GM23338 (cell line): ENCODE measurements at regions not wholly inside any gene's neighbourhood (a gene's known extent, or its start where the extent isn't known, plus 50 kb on each side); places are given as distances from the start of the nearest gene placed in this dataset.

Experiments
- ATAC-seq: fragments of 200-7000 bp; cut with Tn5 transposase; 3 replicates; pipeline ENCODE4 v1.9.1; 2020
- DNase-seq: peaks from one replicate; pipeline ENCODE4 v3.0.0-alpha.2; 2015; ENCODE audit warnings: low spot score
- H2AFZ ChIP-seq: fragments of 200-600 bp; sonication (generic); 2 replicates; pipeline ENCODE4 v1.8.0; 2016; ENCODE audit warnings: antibody characterized with exemption, mild to moderate bottlenecking, moderate library complexity
- H3F3A ChIP-seq: fragments of 200-600 bp; sonication (generic); replicated peaks from 2 replicates; pipeline ENCODE4 v1.8.0; 2017; ENCODE audit warnings: antibody characterized with exemption, mixed run types, low read depth
- H3K27ac ChIP-seq: fragments of 200-600 bp; sonication (generic); 2 replicates; pipeline ENCODE4 v1.6.1; 2016; ENCODE audit warnings: low read depth
- H3K27me3 ChIP-seq: fragments of 200-600 bp; sonication (generic); 2 replicates; pipeline ENCODE4 v1.8.0; 2016; ENCODE audit warnings: mild to moderate bottlenecking, mixed run types, moderate library complexity; ENCODE audit not compliant: insufficient read depth
- H3K36me3 ChIP-seq: fragments of 200-600 bp; sonication (generic); 2 replicates; pipeline ENCODE4 v1.8.0; 2016; ENCODE audit warnings: mild to moderate bottlenecking; ENCODE audit not compliant: insufficient read depth
- H3K4me1 ChIP-seq: fragments of 200-600 bp; sonication (generic); 2 replicates; pipeline ENCODE4 v1.8.0; 2016; ENCODE audit warnings: mild to moderate bottlenecking, moderate library complexity; ENCODE audit not compliant: insufficient read depth
- H3K4me2 ChIP-seq: fragments of 200-600 bp; sonication (generic); 2 replicates; pipeline ENCODE4 v1.7.1; 2017; ENCODE audit warnings: mixed run types
- H3K4me3 ChIP-seq: fragments of 200-600 bp; sonication (generic); 2 replicates; pipeline ENCODE4 v1.6.1; 2016; ENCODE audit warnings: mixed run types
- H3K79me2 ChIP-seq: fragments of 200-600 bp; sonication (generic); replicated peaks from 2 replicates; pipeline ENCODE4 v1.8.0; 2017; ENCODE audit warnings: mild to moderate bottlenecking; ENCODE audit not compliant: insufficient read depth
- H3K9me2 ChIP-seq: fragments of 200-600 bp; sonication (generic); 2 replicates; pipeline ENCODE4 v1.8.0; 2017; ENCODE audit not compliant: insufficient read depth
- H4K20me1 ChIP-seq: fragments of 200-600 bp; sonication (generic); replicated peaks from 2 replicates; pipeline ENCODE4 v1.8.0; 2017; ENCODE audit warnings: mild to moderate bottlenecking; ENCODE audit not compliant: insufficient read depth
- H3K27ac Mint-ChIP-seq: 2 replicates; pipeline ENCODE4 v1.8.0; 2020; ENCODE audit warnings: inconsistent platforms, mild to moderate bottlenecking, moderate library complexity, mixed read lengths
- H3K27me3 Mint-ChIP-seq: 3 replicates; pipeline ENCODE4 v1.8.0; 2022; ENCODE audit warnings: low read depth, mild to moderate bottlenecking, moderate library complexity, mixed read lengths, inconsistent platforms; ENCODE audit not compliant: insufficient read depth, poor library complexity
- H3K36me3 Mint-ChIP-seq: 3 replicates; pipeline ENCODE4 v1.8.0; 2021; ENCODE audit warnings: low read depth, mild to moderate bottlenecking, inconsistent platforms, moderate library complexity, mixed read lengths
- H3K4me1 Mint-ChIP-seq: 3 replicates; pipeline ENCODE4 v1.8.0; 2020; ENCODE audit warnings: mild to moderate bottlenecking, inconsistent platforms, mixed read lengths
- H3K4me3 Mint-ChIP-seq: 3 replicates; pipeline ENCODE4 v1.8.0; 2021; ENCODE audit warnings: moderate library complexity, mild to moderate bottlenecking, inconsistent platforms, mixed read lengths
- H3K9me3 Mint-ChIP-seq: 3 replicates; pipeline ENCODE4 v1.8.0; 2020; ENCODE audit warnings: moderate library complexity, mild to moderate bottlenecking, inconsistent platforms, mixed read lengths
- CREB1 ChIP-seq: fragments of 250-450 bp; sonication (Bioruptor Pico); IDR thresholded peaks from 2 replicates; pipeline ENCODE4 v1.5.0; 2020; ENCODE audit warnings: low read depth, mild to moderate bottlenecking, moderate library complexity
- CTCF ChIP-seq, 2 experiments: fragments of 200-600 bp in 1 of 2; sonication (generic) in 1 of 2; conservative IDR thresholded peaks; 2 replicates each; pipeline versions ENCODE4 v1.5.1 to v1.6.1; 2016 to 2017; ENCODE audit warnings: antibody characterized with exemption in 2 of 2, low read depth in 2 of 2, mild to moderate bottlenecking in 2 of 2, moderate library complexity in 1 of 2
- ETS1 ChIP-seq: IDR thresholded peaks from 2 replicates; pipeline ENCODE4 v1.6.1; 2016; ENCODE audit warnings: antibody characterized with exemption
- EZH2 ChIP-seq: fragments of 200-600 bp; sonication (generic); IDR thresholded peaks from one replicate; pipeline ENCODE4 v1.8.0; 2017; ENCODE audit warnings: antibody characterized with exemption, mild to moderate bottlenecking, low read depth; ENCODE audit not compliant: unreplicated experiment
- JUNB ChIP-seq: IDR thresholded peaks from one replicate; pipeline ENCODE4 v1.6.1; 2016; ENCODE audit warnings: antibody characterized with exemption; ENCODE audit not compliant: unreplicated experiment
- NANOG ChIP-seq: IDR thresholded peaks from 2 replicates; pipeline ENCODE4 v1.6.1; 2016; ENCODE audit warnings: antibody characterized with exemption, borderline replicate concordance
- POLR2AphosphoS5 ChIP-seq: IDR thresholded peaks from 2 replicates; pipeline ENCODE4 v1.6.1; 2016; ENCODE audit warnings: antibody characterized with exemption, low read depth
- REST ChIP-seq: IDR thresholded peaks from one replicate; pipeline ENCODE4 v1.6.1; 2018; ENCODE audit warnings: antibody characterized with exemption; ENCODE audit not compliant: unreplicated experiment
- STAT1 ChIP-seq: IDR thresholded peaks from one replicate; pipeline ENCODE4 v1.6.1; 2016; ENCODE audit warnings: antibody characterized with exemption; ENCODE audit not compliant: unreplicated experiment
- ZNF114 ChIP-seq: fragments of 250-450 bp; sonication (Bioruptor Pico); IDR thresholded peaks from 2 replicates; pipeline ENCODE4 v1.5.0; 2020; ENCODE audit warnings: mild to moderate bottlenecking, moderate library complexity
- ZNF331 ChIP-seq: fragments of 250-450 bp; sonication (Bioruptor Pico); IDR thresholded peaks from 2 replicates; pipeline ENCODE4 v1.5.0; 2020; ENCODE audit warnings: low read depth, mild to moderate bottlenecking, moderate library complexity
- ZNF462 ChIP-seq: fragments of 250-450 bp; sonication (Bioruptor Pico); IDR thresholded peaks from 2 replicates; pipeline ENCODE4 v1.5.0; 2020; ENCODE audit warnings: mild to moderate bottlenecking, moderate library complexity

GRCh38 chr4:11182586-11183355, 245.9 kb downstream of the HS3ST1 start (continued):
- TF ChIP-seq REST, result no peak
- TF ChIP-seq EZH2, result no peak
- TF ChIP-seq POLR2AphosphoS5, result no peak
- no peak for TF ChIP-seq ZNF114 (CRISPR knock-in tag)
- TF ChIP-seq NANOG, result no peak

- H3K36me3 Mint-ChIP-seq, result no peaks in the 10 kb centered on the region
- H3K27ac Mint-ChIP-seq, result no peak overlapping the region
- DNase-seq (no peak), ATAC-seq (no peak)
- no peaks in the 10 kb centered on the region for H3K27me3 Mint-ChIP-seq
- H3K9me3 Mint-ChIP-seq, result no peaks in the 10 kb centered on the region
- no peaks in the 10 kb centered on the region for H3K36me3 ChIP-seq
- no peak overlapping the region for H3K27ac ChIP-seq
- H3K4me1 ChIP-seq, result no peaks in the 10 kb centered on the region
- H3K4me1 Mint-ChIP-seq, result no peaks in the 10 kb centered on the region
- H2AFZ ChIP-seq, result no peak overlapping the region
- no peak overlapping the region for H3K4me2 ChIP-seq
- H3F3A ChIP-seq, result no peaks in the 10 kb centered on the region
- no peak overlapping the region for H3K4me3 ChIP-seq
- no peaks in the 10 kb centered on the region for H3K79me2 ChIP-seq
- no peaks in the 10 kb centered on the region; the same call in 1 of the 2 replicates for H4K20me1 ChIP-seq
- peaks cover 7% of the 10 kb centered on the region for H3K9me2 ChIP-seq
- H3K27me3 ChIP-seq, result no peaks in the 10 kb centered on the region
- H3K4me3 Mint-ChIP-seq, result no peak overlapping the region
- no peak for TF ChIP-seq JUNB
- no peak for TF ChIP-seq ETS1
- no peak for TF ChIP-seq EZH2
- no peak for TF ChIP-seq ZNF114 (CRISPR knock-in tag)
- no peak for TF ChIP-seq CREB1 (CRISPR knock-in tag)
- no peak for TF ChIP-seq ZNF462
- TF ChIP-seq CTCF (conservative IDR thresholded peaks at IDR 0.05; ENCODE audit: low read depth in 2 of 2), result no peak
- TF ChIP-seq POLR2AphosphoS5, result no peak
- no peak for TF ChIP-seq STAT1
- TF ChIP-seq ZNF331 (CRISPR knock-in tag), result no peak
Observed at GRCh38 chr4:11182031-11182430, 246.7 kb downstream of the HS3ST1 start.
